Left kidney (tissue), 1 donor: ENCODE measurements at regions not wholly inside any gene's neighbourhood (a gene's known extent, or its start where the extent isn't known, plus 50 kb on each side); places are given as distances from the start of the nearest gene placed in this dataset.

Source experiments
- DNase-seq: peaks from one replicate; pipeline ENCODE4 v3.0.0-alpha.2; 2013

DNA sequence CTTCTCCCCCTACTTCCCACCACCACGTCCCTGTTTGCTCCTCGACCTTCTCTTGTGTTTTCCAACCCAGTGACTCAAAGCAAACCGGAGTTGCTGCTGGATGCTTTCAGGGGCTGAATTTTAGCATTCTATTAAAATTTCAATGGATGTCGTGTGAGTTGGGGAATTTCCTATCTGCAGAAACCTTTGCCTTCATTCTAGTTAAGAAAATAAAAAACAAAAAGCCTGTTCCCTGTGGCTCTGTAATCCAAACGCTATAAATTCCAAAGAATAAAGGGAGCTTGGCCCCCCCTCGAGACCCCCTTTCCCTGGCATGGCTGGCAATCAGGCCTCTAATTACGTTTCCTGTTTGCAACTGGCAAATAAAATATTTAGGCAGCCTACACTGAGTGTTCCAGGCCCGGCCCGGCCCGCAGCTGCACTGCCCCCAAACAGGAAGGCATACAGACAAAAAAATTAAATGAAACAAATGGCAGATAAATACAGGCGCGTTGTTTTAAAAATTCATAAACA lies 139.4 kb upstream of the PPP1R26 start:
- no peak for DNase-seq

DNA sequence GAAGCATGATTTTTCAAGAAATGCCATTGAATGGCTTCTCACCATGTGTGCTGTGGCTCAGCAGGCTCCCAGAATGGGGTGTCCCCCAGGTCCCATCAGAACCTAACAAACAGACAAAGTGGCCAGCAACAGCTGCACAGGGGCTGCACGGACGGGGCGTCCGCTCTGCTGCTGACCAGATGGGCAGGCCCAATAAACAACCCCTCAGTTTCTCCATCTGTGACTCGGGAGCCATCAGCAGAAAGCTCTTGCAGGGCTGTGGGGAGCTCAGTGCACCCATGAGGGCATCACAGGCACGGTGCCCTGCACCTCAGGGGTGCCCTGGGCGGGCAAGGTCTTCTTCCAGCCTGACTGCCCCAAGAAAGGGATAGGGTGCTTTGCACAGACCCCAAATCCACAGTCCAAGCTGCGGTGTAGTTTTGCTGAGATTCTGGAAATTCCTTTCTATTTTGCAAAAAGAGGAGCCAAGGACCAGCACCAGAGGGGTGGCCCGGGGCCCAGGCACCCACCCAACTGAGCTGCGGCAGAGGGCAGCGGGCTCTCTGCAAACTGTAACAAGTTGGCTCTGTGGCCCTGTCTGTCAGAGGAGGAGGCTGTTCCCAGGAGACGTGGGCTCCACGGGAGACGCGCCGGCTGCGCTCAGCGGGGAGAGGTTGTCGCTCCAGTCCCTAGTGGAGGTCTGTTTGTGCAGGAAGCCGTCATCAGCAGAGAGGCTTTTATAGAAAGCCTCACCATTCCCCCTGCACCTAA lies 138.7 kb upstream of the PPP1R26 start:
- DNase-seq, result no peak

DNA sequence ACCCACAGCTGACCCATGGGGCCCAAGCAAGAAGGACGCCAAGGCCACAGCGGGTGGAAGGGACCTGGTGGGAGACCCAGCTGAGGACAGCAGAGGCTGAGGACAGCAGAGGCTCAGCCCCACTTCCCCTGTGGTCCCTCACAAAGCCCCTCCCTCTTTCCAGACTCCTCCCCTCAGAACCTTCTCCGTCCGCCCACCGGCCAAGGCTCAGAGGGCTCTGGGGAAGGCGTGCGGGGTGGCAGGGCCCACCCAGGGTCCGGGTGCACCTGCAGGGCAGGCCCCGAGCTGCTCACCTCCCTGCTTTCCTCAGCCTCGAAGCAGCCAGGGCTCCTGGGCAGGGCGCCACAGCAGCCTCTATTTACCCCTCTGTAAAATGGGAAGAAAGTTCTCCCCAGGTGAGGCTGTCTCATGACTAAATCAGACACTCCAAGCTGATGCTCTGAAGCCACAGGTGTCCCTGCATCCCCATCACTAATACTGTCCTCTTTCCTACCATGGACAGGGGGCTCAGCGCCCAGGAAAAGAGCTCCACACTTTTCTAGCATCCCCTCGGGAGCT lies 137.9 kb upstream of the PPP1R26 start:
- no peak for DNase-seq

DNA sequence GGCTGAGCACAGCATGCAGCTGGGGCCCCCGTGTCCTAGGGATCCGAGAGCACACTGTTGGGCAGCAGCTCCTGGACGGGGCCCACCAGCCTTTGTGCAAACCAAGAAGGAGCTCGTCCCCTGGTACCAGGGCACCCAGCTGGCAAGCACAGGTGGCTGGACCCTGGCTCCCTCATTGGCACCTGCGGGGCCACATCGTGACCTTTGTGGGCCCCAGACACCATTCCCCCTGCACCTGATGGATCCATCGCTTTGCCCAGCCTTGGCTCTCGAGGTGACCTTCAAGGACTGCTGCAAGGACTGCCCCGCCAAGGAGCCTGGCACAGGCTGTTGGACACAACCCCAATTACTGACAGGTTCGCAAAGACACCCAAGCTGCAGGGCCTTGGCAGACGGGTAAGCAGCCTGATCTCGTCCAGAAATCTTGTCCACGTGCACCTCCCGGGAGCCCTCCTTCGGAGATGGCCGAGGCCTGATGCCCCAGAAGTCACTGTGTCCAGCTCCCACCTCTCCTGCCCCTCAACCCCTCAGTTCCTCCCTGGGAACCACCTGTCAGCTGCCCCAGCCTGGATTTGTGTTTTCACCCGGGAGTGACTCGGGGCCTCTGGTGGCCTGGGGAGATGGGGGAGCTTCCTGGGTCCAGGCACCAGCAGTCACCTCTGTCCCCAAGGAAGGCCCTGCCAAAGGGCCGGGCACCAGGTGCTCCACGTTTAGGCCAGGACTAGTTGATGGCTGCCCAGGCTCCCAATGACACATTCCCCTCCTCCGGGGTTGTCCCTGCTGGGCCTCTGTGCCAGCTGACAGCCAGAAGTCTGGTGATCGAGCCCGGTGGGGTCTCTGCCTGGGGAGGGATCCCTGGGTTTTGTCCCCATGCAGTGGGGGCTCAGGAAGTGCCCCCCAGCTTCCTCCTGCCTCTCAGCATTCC lies 137.1 kb upstream of the PPP1R26 start:
- DNase-seq, result no peak

DNA sequence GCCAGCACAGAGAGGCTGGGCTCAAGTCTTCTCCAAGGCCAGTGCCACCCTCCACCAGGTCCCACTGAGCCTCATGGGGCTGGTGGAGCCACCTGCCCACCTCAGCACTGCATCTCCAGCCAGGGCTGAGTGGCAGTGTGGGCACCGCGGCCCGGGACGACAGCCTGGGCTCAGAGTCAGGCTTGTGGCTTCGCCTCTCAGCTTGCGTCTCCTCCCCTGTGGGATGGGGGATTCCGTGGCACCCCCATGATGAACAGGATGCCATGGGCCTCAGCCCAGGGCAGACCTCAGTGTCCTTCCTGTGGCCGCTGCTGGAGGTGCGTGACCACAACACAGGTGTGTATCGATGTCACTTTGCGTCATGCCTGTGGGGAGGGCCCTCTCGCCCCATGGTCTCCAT lies 136.4 kb upstream of the PPP1R26 start:
- DNase-seq, result no peak

DNA sequence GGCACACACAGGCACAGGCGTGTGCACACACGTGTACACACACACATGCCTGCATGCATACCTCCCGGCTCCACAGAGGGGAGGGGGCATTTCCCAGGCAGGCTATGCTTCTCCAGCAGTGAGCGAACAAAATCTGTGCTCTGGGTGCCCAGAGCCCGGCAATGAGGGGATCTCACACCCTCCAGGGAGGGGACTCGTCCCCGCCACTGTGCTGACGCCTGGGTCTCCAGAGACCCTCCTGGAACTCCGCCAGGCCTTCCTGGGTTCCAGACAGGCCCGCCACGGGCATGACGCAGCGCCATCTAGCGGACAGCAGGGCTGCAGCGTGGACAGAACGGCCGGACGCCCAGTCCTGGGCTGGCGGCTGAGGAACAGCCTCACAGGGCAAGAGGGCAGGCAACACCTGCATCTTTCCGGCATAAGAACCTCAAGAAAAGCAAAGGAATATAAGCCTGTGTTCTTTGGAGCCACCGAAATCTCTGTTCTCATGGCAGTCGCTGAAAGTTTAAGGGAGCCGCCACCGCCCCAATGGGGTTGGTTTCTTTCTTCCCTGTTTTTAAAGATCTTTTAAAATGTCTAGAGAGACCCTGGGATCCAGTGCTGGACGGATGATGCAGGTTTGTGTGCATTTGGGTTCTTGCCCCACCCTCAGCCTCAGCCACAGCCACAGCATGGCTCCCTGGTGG lies 135.6 kb upstream of the PPP1R26 start:
- peak; percentile 50 for DNase-seq

DNA sequence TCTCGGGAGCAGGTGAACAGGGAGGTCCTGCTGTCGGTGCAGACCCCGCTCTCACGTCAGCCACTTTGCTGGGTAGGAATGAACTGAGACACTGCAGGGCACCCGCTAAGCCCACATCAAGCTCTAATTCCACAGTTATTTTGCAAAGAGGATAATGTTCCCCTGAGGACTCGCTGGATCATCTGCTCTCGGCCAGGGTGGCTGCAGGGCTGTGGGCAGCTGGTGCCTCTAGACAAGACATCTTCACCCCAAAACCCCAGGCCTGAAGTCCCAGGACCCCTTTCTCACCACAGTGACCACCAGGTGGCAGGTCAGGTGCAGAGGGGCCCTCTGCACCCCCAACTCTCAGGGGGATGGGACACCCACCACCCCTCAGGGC lies 135.1 kb upstream of the PPP1R26 start:
- no peak for DNase-seq

DNA sequence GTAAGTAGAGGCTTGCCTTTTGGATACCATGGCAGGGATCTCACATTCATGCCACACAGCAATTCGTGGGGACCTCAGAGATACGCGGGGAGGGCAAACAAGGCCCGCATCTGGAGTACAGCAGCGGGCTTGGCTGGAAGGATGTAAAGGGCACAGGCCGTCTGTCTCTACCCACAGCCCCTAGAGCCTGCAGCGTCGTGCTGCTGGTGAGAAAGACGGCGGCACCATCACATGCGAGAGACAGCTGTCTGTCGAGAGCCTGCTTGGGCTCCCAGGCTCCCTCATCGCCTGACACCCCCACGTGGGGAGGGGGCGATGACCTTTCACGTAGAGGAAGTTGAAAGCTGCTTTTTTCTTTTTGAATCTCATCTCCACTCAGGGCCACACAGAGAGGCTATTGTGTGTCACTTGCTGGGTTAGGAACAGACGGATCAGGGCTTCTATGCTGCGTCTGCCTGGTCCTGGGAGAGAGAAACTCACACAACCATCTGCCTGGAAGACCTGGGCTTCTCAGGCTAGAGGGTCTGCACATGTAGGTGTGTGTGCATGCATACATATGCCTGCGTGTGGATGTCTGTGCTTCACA lies 134.6 kb upstream of the PPP1R26 start:
- DNase-seq, result no peak

DNA sequence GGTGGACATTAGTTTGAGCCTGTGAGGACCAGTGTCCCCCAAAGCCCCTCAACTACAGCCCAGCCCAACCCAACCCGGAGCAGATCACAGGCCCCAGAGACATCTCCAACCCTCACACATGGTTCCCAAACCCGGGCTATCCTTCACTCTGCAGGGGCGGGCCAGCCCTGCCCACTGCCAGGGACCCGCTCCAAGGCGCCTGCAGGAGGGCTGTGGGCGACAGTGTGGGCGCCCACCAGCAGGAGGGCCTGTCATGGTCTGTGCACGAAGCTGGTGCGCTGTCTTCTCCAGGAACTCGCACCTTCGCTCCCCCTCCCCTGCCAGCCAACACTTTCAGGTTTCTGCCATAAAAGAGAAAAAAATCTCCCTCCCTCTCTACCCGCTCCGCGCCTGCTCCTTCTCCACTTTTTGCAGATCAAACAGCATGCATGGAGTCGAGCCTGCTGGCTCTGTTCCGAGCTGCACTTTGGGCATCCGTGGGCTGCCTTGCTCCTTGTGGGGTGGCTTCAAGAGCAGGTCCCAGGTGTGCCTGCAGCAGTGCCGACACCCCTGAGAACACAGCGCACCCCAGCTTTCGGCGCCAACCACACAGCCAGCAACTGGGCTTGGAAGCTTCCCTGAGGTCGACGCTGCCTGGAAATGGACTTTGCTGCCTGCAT lies 133.7 kb upstream of the PPP1R26 start:
- DNase-seq, result no peak

DNA sequence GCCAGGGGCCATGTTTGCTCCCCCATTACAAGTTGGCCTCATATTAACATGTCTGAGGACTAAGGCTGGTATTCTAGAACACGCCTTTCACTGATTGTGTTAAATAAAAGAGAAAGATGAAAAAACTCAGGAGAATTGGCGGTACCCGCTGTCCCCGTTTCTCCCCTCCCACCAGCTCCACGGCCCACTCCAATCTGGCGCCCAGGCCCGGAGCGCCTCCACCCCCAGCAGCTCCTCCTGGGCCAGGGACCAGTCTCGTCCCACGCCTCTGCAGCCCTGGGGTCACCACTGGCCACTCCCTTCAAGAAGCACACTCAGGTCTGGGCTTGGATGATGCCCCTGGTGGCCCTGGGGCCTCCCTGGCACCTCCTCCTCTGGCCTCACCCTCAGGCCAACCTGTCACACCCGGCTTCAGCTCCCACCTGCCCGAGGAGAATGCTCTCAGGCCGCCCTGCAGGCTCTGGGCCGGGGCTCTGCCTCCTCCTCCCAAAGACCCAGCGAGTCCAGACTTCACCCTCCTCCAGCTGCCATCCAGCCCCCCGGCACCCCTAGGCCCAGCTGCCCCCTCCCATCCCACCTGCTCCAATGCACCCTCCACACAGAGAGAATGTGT lies 133.0 kb upstream of the PPP1R26 start:
- no peak for DNase-seq

DNA sequence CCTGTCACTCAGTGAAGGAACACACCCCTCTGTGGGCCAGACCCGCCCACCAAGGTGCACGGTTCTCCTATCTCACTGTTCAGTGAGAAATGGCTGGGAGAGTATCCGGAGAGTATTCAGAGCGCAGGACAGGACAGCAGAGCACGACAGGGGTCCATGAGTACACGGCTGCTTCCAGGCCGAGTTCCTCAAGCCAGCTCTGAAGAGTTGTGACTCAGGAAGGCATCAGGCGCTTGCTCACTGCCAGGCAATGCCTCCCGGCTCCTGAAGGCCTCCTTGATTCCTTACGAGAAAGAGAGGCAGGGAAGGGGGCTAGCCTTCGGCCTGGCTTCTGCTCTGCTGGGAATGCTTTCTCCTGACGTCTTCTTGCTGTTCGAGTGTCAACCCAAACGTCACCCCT lies 132.1 kb upstream of the PPP1R26 start:
- no peak for DNase-seq

DNA sequence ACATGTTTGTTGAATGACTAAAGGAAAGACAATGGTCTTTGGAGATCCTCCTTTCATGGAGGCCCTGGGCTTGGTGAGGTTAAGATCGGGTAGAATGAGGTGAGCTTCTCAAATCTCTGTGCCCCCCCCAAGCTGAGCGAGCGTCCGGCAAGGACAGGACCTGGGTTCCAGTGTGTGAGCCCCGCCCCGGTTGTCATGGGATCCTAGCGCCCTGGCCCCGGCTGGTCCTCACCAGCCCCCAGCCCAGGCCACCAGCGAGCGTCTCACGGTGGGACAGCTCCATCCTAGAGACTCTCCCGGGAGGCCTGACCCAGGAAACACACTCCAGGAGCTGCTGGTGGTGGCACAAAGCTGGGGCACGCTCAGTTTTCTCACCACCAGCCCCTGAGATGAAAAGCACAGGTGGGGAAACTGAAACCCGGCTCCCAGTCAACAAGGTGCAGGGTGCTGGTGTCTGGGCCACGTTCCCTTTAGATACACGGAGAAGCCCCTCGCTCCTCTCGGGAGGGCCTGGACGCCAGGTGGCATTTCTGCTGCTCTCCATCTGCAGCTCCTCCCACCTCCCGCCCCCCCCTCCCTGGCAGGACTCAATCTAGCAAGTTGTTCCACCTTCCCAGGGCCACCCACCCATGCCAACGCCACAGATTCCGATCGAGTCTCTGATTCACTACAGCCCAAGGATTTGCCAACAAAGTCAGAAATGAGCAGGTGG lies 131.3 kb upstream of the PPP1R26 start:
- no peak for DNase-seq

DNA sequence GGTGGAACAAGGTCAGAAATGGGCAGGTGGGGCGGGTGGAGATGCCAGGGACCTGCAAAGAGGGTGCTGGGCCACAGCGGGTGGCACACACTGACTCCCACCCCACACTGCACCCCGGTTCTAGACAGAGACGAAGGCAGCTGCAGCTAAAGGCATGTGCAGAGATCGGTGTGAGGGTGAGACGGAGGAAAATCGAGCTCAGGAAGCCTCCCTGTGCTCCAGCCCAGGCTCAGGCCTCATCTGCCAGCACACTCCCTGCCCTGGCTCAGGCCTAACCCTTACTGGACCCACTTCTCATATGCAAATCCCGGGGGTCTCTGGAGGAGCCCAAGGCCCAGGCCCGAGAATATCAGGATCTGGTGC lies 130.8 kb upstream of the PPP1R26 start:
- no peak for DNase-seq

DNA sequence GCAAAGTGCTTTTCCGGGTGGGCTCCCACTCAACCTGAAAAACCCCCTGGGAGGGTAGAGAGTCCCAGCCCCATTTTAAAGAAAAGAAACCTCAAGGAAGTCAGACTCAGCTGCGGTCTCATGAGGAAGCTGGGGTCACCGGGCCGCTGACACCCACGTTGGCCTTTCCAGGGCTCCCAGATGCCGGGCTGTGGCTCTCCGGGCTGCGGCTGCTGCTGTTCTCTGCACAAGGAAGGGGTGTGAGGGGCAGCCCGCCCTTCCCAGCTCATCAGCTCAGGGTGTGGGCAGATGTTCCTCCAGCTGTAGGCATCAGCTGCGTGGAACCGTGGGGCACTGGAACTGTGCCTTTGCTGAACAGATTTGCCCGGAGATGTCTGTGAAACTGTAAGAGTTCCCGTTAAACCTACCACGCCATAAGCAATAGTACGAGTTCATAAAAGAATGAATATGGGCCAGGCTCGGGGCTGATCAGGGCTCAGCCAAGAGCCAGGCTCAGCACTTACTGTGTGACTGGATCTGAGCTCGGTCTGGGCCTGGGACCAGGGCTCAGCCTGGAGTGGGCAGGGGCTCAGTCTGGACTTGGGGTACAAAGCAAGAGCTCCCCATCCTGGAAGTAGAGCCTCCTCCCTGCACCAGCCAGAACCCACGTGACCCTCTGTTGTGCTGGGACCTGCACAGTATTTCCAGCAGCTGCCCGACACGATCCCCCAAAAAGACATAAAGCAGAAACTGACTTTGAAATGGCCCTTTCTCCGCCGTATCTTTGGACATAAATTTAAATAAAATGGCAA lies 130.2 kb upstream of the PPP1R26 start:
- DNase-seq, result no peak

DNA sequence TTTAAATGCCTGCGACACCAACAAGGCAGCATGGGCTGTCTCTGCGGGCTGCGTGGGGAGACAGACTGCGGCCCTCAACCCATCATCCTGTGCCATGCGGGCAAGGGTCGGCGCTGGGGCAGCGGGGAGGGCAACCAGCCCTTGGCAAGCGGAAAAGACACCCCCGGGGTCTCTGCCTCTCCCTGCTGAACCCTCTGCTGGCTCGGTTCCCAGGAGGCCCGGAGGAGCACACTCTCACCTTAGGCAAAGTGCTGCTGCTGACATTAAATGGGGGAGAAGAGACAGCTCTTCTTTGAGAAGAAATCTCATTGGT lies 129.6 kb upstream of the PPP1R26 start:
- no peak for DNase-seq

DNA sequence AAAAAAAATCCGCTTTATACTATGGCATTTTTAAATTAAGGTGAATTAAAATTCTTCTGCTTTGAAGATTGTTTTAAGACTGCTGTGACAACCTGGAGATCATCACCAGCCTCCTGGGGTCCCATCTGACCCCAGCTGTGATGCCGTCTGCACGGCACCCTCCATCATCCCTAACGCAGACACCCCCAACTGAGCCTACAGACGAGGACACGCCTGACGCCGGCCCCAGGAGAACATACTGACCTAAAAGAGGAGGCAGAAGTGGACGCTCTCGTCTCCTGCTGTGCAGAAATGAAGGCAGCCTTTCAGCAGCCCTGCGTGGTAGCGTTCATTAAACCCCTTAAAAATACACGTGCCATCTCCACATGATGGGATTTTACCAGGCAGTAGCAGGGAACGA lies 125.6 kb upstream of the PPP1R26 start:
- no peak for DNase-seq

DNA sequence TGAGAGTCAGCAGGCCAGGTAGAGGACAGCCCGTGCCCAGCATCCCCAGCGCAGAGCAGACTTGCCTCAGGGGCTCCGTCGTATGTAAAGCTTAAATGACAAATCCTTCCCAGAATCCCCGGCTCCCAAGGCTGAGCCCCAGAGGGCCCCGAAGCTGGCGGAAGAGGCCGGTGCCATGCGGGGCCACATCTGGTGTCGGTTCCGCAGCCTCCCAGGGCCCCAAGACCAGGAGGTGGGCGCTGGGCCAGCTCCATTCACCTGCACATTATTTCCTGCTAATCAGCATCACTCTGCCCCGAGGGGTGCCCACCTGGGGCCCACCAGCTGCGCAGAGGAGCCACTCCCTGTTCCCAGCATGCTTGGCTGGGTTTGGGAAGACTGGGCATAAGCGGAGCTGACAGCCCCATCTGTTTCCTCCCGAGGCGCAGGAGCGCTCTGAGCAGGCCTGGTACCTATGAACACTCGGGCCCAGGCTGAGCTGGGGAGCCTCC lies 124.0 kb upstream of the PPP1R26 start:
- no peak for DNase-seq

DNA sequence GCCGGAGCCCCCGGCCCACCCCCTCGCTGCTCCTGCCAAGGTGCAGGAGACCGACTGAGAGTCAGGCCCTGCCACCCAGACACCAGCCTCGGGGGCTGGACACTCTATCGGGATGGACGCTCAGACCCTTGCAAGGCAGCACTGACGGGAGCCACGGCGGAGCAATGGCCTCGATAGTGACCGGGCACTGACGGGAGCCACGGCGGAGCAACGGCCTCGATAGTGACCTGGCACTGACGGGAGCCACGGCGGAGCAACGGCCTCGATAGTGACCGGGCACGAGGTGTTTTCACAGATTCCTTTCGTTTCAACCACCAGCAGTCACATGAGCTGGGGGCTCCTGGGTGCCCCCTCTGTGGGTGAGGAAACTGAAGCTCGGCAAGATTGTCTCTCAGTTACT lies 123.6 kb upstream of the PPP1R26 start:
- DNase-seq, result no peak

DNA sequence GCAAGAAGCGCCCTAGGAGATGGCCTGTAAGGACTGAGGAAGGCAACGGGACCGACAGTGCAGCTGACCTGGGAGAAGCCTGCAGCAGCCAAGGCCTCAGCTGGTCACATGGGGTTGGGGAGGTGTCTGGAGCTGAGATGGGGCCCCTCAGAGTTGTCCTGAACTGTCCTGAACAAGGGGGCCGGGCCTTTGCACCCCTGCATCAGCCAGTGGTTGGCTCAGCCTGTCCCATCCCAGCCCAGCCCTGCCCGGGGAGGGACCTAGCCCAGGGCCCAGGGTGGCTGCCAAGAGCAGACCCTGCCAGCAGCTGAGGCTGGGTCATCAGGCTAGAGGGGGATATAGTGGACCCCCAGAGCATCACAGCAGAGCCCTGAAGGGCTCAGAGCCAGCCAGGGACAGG lies 122.8 kb upstream of the PPP1R26 start:
- DNase-seq, result no peak
